ENCODE measurements at regions not wholly inside any gene's neighbourhood (a gene's known extent, or its start where the extent isn't known, plus 50 kb on each side); places are given as distances from the start of the nearest gene placed in this dataset.

DNA sequence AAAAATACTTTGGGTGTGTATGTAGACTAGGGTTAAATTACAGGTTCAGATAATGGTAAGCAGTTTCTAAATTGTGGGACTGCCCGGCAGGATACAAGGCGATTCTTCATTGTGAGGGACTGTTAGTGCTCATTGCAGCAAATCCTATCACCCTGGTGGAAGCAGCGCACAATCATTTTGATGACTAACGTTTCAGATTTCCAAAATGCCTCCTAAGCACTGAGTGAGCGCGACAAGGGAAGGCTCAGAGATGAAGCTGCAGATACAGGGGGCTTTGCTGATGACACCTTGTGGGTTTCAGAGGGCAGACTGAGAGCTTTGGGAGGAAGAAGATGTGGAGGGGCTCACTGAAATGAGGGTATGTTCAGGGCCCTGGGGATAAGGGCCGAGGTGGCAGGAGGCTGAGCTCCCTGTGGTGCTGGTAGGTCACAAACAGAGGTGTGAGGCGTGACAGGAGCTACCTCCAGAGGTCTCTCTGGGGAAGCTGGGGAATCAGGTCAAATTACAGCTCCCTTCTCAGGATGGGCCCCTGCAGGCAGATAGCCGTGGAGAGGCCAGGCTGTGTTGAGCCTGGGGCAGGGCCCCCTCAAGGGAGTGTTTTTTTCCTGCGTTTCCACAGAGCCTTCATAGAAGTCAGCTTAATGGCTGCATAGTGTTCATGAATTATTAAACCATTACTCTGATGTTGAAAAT lies 84.5 kb upstream of the FYN start:
- no peak for DNase-seq (ENCODE audit: low read depth)

DNA sequence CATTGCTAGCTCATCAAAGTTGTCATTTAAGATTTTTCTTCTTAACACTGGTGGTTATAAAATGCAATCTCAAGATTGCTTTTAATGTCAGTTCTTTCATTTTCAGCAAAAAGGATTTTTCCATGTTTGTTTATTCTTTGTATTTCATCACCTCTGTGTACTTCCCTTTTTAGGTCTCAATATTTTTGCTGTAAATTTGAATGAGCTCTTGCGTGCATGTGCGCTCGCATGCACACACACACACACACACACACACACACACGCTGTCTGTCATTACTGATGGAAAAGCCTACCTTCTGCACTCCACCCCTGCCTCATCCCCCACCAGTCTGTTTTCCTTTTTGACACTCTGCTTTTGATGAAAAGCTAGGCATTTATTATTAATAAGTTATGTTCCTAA lies 85.3 kb upstream of the FYN start:
- no peak for DNase-seq (ENCODE audit: low read depth)

DNA sequence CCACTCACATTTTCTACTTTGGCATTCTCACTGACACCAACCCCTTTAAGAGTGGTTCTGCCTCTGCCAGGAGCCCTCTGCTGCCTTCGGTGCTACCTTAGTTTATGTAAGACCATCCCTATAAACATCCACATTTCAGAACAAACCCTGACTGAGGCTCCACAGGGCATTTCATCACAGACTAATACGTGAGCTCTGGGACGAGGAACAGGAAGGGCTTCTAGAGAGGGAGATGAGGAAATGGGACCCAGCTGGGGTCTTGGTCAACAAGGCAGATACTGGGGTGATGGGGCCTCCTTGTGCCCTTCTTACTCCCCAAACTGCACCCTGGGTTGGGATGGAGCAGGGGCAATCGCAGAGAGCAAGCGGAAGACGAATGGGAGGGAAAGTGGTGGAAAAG lies 86.5 kb upstream of the FYN start:
- DNase-seq (ENCODE audit: low read depth), result no peak

DNA sequence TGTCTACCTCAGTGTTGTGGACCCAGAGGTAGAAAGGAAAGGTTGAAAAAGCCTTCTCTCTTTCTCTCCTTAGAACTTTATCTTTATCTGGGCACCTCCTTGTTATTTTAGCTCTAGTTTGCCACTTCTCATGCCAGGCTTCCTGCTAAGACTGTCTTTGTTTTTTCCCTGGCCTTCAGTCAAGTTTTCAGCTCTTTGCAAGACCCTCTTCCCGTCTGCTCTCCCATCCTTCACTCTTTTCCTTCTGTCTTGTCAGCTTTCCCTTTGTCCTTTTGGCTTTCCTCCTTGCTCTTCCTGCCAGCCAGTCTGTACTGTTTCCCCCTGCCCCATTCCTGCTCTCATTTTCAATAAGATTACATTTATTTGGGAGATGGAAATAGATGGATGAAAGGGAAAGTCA lies 86.8 kb upstream of the CCN6 start:
- no peak for DNase-seq (ENCODE audit: low read depth)

DNA sequence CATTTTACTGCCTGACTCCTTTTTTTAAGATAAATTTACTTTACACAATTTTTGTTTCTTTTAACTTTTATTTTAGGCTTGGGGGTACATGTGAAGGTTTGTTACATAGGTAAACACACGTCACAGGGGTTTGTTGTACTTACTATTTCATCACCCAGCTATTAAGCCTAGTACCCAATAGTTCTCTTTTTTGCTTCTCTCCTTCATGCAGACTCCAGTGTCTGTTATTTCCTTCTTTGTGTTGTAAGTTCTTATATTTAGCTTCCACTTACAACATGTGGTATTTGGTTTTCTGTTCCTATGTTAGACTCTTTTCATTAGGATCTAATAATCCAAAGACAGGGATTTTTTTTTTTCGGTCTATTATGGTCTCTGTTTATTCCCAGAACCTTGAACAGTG lies 83.5 kb upstream of the CCN6 start:
- no peak for DNase-seq (ENCODE audit: low read depth)

DNA sequence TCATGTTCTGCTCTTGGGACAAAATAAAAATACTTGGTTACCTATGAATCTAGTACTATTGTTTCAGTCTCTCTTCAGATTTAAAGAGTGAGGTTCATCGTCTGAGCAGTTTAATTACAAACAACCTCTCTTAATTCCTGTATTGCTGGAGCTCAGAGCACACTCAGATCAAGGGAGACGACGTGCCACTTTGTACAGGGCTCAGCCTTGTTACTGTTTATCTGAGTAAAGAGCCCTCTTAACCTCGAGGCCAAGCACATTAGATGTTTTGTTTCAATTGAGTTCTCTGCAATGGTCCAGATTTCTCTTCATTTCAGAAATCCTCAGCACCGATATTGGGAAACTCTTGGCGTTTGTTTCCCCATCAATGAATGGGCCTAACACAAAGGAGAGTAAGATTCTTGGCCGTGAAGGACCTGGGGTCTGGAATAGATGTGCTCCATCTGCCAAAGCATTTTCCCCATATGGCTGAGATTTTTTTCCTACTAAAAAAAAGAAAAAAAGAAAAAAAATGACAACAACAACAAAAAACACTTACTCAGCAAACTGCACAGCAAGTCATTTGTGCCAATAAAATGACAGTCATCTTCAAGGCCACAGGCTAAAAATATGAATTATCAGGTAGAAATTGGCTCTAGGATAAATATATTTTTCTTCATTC lies 82.6 kb upstream of the CCN6 start:
- no peak for DNase-seq (ENCODE audit: low read depth)

DNA sequence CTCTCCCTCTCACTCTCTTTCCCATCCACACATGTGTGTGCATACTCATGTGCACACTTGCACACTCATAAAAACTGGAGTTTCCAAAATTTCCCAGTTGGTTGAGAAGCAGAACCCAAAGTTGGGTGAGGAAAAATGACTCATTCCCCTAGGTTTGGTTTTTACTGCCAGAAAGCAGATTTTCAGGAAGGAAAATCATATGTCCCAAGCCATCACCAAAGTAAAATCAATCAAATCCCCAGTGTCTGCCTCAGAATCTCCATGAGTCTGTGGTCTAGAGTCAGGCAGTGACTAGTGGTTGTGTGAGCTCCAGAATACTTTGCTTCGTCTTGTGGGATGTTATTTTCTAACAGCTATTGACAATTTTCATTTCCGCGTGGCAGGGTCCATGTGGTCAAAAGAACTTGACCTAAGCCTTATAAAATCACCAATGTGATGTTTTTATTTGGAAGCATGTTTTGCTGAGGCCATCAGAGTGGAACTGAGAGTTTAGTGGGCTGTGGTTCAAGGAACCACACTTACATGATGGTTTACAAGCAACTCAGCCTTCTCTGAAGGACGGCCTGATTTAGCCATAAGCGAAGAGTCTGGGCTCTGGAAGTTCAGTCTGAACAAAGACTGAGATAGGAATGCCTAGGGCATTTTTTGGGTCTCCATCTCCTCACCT lies 81.9 kb upstream of the CCN6 start:
- no peak for DNase-seq (ENCODE audit: low read depth)

DNA sequence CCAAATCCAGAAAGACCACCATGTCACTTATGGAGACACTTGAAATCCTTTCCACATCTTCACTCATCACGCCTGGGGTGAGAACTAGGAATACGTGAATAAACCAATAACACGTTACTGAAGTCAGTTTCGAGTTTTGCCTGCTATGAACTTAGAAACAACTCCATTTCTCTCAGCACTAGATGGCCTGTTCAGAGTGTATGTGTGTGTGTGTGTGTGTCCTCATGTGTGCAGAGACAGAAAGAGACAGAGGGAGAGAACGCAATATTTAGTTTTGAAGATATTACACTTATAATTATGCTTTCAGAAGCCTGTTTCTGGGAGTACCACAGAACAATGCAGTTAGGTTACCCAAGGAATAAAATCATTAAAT lies 81.2 kb upstream of the CCN6 start:
- no peak for DNase-seq (ENCODE audit: low read depth)

DNA sequence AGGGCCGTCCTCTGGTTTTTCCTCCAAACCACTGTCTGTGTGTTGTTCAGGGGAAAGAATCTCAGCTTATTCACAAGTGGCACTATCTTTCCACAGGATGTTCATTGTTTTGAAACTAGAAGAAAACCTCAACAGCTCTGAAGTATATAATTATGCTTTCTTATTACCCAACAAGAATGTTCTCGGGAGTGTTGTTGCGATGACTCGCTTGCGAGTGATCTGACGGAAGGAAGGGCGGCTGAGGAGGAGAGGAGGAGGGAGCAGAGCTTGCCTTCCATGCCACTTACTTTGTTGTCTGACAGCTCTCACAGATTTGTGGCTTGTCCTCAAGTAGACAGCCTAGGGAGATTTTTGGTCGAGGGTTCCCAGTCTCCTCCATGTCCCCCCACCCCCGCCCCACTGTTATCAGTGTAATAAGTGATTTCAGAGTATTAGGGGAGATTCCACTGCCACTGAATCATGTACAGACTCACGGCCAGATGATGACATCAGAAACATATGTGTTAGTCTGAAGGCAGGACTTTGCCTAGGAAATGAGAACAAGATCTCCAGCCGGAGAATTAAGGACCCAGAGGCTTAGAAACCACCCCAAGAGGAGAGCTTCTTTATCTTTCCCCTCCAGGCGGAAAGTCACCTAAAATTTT lies 80.7 kb upstream of the CCN6 start:
- peak; percentile 93 for DNase-seq (ENCODE audit: low read depth)

DNA sequence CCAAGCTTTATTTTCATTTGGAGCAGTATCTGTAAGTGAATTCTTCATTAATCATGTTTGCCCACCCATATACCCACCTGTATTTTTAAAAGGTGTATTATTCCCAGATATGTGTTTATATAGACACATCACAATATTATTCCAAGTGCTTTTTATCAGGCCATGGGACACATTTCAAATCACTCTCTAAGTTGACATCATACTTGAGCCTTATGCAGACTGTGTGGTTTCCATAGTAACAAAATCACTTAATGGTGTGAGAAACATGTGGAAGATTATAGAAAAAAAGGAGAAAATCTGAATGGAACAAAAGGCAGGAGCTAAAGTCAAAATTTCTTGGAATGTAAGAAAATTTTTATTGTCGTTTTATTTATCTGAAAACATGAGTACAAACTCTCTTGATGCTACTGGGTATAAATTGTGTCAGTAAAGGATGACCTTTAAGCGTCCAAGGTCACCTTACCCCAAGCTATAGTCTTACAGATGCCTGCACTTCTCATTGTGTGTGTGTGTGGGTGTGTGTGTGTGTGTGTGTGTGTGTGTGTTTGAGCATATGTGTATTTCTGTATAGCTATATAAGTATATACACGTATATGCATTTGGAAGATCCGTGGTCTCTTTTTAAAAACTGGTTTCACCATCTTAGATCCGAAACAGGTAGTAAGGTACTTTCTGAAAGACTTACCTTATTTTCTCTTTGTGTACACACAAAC lies 79.8 kb upstream of the CCN6 start:
- DNase-seq (ENCODE audit: low read depth), result peak; percentile 69

DNA sequence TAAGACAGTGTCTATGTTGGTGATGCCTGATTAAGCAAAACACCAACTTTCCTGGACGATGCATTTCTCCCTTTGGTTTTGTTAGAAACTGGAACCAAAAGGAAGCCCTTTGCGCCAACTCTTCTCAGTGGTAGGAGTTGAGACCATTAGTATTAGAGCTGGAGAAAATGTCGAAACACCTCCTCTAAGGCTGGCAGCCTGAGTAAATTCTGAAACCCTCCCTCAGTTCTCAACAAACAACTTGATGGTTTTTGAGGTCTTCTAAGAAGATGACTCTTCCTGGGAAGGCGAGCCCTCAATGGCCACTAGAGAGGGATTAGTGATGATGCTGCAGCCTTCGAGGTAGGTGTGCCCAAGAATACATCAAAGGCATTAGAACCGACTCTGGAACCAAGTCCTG lies 78.4 kb upstream of the CCN6 start:
- DNase-seq (ENCODE audit: low read depth), result no peak

DNA sequence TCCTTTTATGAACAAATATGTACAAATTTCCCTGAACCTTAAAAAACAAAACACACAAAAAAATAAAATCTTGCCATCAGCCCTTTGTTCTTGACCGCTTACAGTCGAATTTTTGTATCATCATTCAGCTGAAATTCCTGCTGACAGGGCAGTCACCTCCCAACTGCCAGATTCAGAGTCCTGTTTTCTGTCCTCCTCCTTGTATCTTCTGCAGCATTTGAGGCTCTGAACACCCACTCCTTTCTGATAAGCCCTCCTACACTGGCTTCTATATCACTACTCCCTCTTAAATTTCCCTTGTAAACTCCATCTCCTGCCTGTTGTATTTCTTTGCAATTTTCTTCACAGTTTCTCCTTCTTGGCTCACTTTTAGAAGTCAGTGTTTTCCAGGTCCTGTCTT lies 77.8 kb upstream of the CCN6 start:
- DNase-seq (ENCODE audit: low read depth), result no peak

DNA sequence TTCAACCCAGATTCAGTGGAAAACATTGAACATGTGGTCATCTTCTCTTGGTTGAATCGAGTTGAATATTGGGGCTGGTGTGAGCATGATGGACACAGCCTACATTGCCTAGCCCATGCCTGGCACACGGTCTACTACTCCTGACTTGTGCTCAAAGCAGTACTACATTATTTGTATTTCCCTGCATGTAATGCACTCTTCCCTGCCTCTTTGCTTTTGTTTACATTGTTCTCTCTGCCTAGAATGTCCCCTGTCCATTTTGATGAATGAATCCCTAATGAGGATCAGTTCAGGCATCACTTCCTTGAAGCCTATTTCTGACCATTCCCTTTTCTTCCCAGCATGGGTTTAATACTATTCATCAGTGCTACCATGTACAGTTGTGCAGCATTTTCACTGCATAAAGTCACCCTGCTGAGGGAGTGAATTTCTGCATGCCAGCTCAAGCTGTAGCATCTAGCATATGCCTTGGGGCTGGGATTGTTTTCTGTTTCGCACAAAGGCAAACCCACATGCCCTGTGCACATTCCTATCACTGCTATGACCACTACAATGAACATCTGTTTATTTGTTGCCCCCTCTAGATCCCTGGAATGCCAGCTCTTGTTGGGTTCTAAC lies 75.3 kb upstream of the CCN6 start:
- DNase-seq (ENCODE audit: low read depth), result no peak

DNA sequence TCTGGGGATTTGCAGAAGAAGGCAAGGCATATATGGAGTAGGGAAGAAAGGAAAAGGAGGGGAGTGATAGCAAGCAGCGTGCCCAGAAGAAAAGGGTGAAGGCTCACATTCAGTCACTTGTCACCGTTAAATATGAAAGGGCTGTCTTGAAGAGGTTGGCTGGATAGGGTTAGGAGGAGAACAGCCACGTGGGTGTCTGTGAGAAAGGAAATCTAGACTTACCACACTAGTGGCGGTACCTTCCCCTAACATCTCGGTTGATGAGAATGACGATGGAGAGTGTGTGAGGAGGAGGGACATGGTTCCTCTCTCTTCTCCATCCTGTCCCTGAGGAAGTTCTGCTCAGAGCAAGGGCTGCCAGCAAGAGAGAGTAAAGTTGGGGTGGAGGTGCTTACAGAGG lies 74.3 kb upstream of the CCN6 start:
- no peak for DNase-seq (ENCODE audit: low read depth)

DNA sequence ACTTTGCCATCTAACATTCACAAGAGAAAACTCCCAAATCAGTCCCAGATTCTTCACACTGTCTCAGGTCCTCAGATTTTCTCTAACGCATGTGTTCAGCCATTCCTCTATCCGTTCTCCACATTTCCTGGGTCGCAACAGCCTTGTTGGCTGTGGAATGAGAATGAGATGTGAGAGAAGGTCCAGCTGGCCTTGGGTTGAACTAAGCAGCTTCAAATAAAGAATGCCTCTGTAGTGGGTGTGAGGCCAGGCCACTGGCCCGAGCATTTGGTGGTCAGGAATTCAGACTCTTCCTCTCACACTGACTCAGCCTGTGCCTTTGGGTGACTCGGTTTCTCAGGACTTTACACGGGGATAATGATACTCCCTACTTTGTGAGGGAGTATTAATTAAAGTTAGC lies 73.8 kb upstream of the CCN6 start:
- DNase-seq (ENCODE audit: low read depth), result no peak

DNA sequence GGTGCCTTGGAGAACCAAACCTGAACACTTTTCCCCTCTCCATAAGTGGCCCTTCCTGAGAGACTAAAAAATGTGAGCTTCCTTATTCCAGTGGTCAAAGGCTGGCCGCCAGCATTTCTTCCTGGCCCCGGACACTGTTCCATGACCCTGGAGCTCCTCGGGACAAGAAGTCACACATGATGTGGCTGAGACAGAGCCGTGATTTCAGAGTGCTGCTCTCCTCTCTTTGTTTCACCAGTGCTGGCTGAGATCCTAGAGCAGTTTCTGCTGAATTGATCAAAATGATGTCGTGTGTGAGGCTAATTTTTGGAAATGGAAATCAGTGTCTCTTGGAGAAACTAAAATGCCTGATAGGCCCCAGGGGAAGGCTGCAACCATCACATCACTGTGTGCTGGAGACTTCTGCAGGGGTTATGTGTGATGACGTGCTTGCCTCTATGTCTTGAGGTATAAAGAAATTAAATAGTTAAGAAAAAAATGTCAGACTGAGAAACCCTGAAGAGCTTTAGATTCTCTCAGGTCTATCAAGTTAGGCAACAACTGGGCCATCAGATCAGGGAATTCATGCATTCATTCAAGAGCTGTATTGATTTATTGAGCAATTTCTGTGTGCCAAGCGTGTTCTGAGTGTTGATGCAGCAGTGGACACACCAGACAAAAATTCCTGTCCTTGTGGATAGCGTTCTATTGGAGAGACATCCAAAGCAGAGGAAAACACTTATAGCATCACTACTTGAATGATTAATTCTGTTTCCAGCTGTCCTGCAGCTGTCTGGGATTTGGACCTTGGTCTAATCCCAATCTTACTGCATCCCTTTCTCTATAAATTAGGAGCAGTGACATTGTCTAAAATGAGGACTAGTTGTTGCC lies 72.7 kb upstream of the CCN6 start:
- no peak for DNase-seq (ENCODE audit: low read depth)

DNA sequence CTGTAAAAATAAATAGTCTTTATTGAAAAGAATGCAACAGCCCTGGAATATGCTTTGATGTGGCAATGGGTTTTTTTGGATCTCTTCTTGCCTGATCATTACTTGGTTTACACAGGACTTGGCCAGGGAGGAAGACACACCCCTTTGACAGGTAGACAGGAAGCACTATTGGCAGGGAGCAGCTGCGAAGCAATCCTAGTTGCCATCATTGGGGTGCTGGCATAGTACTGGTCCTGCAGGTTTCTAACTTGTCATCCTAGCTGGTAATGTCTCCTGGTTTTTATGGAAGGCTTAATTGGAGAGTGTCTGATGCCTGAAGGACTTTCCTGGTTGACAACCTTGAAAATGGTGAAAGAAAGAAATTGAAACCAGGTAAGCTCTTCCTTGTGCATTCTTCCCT lies 71.2 kb upstream of the CCN6 start:
- DNase-seq (ENCODE audit: low read depth), result no peak

DNA sequence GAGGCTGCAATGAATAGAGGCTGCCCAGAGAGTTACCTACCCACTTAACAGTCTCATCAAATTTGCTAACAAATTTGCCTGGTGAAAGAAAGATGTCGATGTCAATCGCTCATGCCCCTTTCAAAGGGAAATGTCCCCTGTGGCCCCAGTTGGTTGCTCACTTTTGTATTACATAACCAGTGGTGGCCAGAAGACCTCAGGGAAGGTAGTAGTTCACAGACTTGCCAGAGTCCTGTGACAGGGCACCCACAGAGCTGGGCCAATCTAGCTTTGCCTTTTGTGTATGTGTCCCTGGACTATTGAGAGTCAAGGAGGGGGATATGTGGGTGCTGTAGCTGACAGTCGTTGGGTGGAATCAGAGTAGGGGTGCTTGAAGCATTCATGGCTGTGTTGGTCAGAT lies 70.7 kb upstream of the CCN6 start:
- no peak for DNase-seq (ENCODE audit: low read depth)

DNA sequence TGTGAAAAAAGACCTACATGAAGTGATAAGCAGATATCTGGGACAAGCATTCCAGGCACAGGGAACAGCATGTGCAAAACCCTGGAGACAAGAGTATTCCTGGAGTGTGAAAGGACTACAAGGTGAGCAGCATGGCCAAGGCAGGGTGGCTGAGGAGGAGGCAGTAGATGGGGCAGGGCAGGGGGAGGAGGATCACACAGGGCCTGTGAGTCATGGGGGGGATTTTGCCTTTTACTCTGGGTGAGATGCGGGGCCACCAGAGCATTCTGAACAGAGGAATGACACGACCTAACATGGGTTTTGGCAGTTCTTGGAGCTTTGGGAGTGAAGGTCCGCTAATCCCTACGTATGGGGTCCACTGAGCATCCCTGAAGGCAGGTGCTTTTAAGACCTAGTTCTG lies 69.8 kb upstream of the CCN6 start:
- DNase-seq (ENCODE audit: low read depth), result no peak

DNA sequence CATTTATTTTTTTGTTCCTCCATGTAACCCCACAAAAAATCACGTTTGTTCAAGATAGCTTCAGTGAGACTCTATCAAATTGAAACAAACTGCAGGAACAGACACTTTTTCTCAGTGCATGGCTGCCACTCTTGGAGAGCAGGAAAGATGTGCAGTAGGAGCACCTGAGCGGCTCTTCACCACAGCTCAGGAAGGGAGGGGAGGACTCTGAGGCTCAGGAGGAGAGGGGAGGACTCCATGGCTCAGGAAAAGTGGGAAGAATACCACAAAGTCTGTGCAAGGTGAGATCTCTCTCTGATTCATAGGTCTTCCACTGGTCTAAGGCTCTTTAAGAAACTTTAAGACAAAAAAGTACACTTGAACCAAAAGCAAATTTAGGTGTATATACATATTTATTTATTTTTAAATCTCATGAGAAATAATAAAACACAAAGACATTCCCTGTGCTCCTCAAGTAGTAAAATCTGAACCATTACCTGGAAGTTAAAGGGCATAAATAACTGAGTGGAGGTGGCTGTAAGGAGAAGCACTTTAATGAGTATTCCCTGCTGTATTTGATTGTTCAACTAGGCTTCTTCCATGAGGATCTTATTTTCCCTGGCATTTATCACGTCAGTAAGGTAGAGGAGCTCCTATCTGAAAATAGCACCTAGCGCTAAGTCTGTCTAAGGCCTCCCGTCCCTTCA lies 69.2 kb upstream of the CCN6 start:
- no peak for DNase-seq (ENCODE audit: low read depth)
